RWPE1 (cell line): ENCODE measurements at regions not wholly inside any gene's neighbourhood (a gene's known extent, or its start where the extent isn't known, plus 50 kb on each side); places are given as distances from the start of the nearest gene placed in this dataset.
A peak's percentile ranks its signal among the peaks of the same experiment; 100 is the strongest.

Experiments
- CTCF ChIA-PET: fragments of 350-600 bp; sonication (Branson Sonifier 250); formaldehyde crosslinking; extraction: SDS; loops from one replicate; lab custom pipeline; 2021; lab: Yijun Ruan, JAX
- POLR2A ChIA-PET: fragments of 400-600 bp; formaldehyde crosslinking; extraction: SDS; loops from one replicate; lab custom pipeline; 2020; ENCODE audit warnings: antibody characterized with exemption; ENCODE audit not compliant: low non-redundant PET; lab: Yijun Ruan, JAX
- DNase-seq: peaks from one replicate; pipeline ENCODE4 v3.0.0; 2012; ENCODE audit warnings: low spot score
- H3K27ac ChIP-seq: fragments of 450-650 bp; 2 replicates; pipeline ENCODE4 v1.5.1; 2017
- TF ChIP-seq, protein P1 (sequence below): fragments of 450-650 bp; conservative IDR thresholded peaks from 2 replicates; pipeline ENCODE4 v1.5.1; 2017; ENCODE audit warnings: low read depth, mild to moderate bottlenecking

DNA sequence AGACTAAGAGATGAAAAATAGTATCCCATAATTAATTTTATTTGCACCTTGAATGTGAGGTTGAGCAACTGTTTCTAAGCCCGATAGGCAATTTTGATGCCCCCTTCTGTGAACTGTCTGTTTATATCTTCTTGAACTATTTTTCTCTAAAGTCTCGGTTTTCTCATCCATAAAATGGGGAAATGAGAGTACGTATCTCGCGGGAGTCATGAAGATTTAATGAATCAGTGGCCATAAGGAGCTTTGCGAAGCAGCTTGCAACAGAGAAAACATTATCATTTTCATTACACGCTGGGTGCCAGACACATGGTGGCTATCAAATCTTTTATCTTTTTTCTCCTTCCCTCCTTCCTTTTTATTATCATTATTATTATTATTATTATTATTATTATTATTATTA is 108.1 kb upstream of the CARD11 start:
- ChIA-PET CTCF (no interaction called here), POLR2A (no interaction called here)
- TF ChIP-seq, protein P1, sequence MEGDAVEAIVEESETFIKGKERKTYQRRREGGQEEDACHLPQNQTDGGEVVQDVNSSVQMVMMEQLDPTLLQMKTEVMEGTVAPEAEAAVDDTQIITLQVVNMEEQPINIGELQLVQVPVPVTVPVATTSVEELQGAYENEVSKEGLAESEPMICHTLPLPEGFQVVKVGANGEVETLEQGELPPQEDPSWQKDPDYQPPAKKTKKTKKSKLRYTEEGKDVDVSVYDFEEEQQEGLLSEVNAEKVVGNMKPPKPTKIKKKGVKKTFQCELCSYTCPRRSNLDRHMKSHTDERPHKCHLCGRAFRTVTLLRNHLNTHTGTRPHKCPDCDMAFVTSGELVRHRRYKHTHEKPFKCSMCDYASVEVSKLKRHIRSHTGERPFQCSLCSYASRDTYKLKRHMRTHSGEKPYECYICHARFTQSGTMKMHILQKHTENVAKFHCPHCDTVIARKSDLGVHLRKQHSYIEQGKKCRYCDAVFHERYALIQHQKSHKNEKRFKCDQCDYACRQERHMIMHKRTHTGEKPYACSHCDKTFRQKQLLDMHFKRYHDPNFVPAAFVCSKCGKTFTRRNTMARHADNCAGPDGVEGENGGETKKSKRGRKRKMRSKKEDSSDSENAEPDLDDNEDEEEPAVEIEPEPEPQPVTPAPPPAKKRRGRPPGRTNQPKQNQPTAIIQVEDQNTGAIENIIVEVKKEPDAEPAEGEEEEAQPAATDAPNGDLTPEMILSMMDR = no peak
- H3K27ac ChIP-seq = no peak overlapping the region
- no peak for DNase-seq

DNA sequence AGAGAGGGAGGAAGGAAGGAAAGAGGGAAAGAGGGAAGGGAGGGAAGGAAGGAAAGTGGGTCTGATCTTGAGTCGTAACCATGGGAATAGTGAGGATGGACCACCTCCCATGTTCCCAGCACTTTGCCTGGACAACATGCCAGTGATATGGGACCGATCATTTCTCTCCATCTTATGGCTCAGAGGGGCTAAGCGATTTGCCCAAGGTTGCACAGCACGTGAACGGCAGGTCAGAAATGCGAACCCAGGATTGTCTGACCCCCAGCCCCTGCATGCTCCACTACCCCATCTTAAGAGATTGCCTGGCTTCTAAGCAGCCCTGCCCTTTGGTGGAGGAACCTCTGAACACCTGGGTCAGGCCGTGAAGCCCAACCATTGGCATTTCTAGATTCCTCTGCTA is 109.0 kb upstream of the CARD11 start:
- ChIA-PET POLR2A (no interaction called here), CTCF (no interaction called here)
- DNase-seq = no peak
- TF ChIP-seq, protein P1 = no peak
- H3K27ac ChIP-seq = no peak overlapping the region

DNA sequence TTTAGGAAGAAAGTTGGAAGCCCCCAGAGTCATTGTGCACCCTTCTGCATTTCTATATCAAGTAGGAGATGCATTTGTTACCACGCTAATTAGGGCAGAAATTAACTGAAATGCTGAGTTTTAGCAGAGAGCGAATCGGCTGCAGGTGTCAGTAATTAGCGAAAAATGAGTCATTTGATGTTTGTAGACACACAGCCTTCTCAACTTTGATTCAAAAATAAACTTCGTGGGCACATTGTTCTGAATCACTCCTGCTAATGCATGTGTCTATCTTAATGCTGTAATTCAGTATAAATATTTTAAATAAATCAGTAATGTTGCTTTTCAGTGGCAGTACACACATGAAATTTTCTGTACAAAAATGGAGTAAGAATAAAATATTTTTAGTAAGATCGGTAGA is 109.5 kb upstream of the CARD11 start:
- H3K27ac ChIP-seq = no peak overlapping the region
- TF ChIP-seq, protein P1 = no peak
- no peak for DNase-seq
- POLR2A ChIA-PET = no interaction called here
- CTCF ChIA-PET = no interaction called here

DNA sequence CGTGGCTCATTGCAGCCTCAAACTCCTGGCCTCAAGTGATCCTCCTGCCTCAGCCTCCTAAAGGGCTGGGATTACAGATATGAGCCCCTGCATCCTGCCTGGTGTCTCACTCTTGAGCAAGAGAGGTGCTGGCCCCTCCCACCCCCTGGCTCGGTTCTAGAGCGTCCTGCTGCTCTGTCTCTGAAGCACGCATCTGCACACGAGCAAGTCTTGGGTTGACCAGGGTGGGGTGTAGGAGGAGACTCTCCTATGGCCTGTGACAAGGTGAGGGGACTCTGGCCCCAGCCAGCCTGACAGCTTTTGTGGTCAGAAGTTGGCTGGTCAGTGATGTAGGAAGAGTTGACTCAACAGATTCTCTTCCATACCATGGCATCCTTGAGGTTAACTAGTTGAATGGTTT is 110.7 kb upstream of the CARD11 start:
- TF ChIP-seq, protein P1 = no peak
- DNase-seq = no peak
- ChIA-PET CTCF (interaction anchor here (0.6 to 0.9 kb wide), 3 partner anchors 13 to 153 kb away, joined by 3 to 4 read pairs (median 4); no protein-coding TSS in a partner anchor), POLR2A (no interaction called here)
- H3K27ac ChIP-seq = no peak overlapping the region

DNA sequence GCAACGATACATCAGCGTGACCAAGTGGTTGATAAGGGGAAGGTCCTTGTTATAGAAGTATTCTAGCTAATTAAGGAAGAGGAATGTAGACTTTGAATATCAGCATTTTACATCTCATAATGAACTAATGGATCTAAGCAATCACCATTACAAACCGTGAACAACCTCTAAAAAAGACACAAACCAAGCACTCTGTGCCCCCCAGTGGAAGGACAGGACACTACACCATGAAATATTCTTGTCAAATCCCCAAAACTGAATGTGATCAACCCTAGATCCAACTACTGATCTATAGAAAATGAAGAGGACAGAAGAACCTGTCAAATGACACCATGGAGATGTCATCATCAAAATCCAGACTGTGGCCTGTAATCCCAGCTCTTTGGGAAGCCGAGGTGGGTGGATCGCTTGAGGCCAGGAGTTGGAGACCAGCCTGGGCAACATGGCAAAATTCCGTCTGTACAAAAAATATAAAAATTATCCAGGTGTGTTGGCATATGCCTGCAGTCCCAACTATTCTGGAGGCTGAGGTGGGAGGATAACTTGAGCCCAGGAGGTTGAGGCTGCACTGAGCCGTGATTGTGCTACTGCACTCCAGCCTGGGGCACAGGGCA is 111.3 kb upstream of the CARD11 start:
- H3K27ac ChIP-seq = no peak overlapping the region
- peak; percentile 42 for DNase-seq
- TF ChIP-seq, protein P1 = peak; percentile 49
- POLR2A ChIA-PET = no interaction called here
- CTCF ChIA-PET = interaction anchor here (0.7 to 0.9 kb wide), 2 partner anchors 14 to 59 kb away, joined by 3 to 4 read pairs; no protein-coding TSS in a partner anchor

DNA sequence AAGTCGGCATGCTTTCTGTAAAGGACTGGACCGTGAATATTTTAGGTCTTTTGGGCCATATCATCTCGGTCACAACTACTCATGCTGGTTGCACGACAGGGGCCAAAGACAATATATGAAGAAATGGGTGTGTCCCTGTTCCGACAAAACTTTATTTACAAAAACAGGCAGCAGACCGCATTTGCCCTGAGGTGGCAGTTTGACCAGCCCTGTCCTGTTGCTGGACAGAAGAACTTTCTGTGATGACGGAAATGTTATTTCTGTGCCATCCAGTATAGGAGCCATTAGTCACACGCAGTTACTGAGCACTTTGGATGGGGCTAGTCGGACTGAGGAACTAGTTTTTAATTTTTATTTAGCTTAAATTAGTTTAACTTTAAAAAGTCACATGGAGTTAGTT is 112.8 kb upstream of the CARD11 start:
- no peak for DNase-seq
- POLR2A ChIA-PET = no interaction called here
- H3K27ac ChIP-seq = no peak overlapping the region
- TF ChIP-seq, protein P1 = no peak
- CTCF ChIA-PET = no interaction called here
